Fibroblast of skin of left biceps (primary cell): ENCODE measurements at regions not wholly inside any gene's neighbourhood (a gene's known extent, or its start where the extent isn't known, plus 50 kb on each side); places are given as distances from the start of the nearest gene placed in this dataset.
A peak's percentile ranks its signal among the peaks of the same experiment; 100 is the strongest.
"Not testable (repeated sequence)": the region's sequence is repeated elsewhere in the genome, so short reads cannot be mapped to it uniquely, and the experiment has no call there.

ENCODE experiments used
- DNase-seq, 2 experiments: peaks; one replicate each; pipeline ENCODE4 v3.0.0-alpha.2; 2013; ENCODE audit warnings: low read depth in 2 of 2

GRCh38 chr13:21261487-21262216 lies 85.2 kb downstream of the MRPL57 start:
- not testable (repeated sequence) for DNase-seq

- not testable (repeated sequence) for DNase-seq
These were observed 87.5 kb downstream of the MRPL57 start for GRCh38 chr13:21263909-21264308.

DNA sequence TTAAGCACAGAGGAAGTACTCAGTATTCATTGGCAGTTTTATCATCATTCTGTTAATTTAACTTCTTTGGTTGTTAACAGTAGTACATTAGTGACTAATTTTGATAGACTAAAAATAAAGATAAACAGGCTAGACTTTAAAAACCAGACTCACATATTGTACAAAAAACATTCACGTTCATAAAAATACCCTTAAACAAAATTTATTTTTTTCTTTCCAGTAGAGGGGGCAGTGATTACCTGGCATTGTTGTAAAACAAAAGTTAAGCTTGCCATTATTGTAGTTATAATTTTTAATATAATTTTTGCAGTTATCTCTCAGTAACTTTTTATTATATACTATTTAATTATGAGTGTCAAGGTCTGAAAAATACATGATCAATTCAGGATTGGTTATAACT lies 92.0 kb downstream of the MRPL57 start:
- not testable (repeated sequence) for DNase-seq

DNA sequence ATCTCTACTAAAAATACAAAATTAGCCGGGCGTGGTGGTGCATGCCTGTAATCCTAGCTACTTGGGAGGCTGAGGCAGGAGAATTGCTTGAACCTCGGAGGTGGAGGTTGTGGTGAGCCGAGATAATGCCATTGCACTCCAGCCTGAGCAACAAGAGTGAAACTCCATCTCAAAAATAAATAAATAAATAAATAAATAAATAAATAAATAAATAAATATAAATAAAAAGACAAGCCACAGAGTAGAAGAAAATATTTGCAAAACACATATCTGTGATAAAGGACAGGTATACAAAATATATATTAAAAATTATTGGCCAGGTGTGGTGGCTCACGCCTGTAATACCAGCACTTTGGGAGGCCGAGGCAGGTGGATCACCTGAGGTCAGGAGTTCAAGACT lies 96.0 kb downstream of the MRPL57 start:
- DNase-seq = not testable (repeated sequence)

GRCh38 chr13:21274457-21274856 lies 98.0 kb downstream of the MRPL57 start:
- not testable (repeated sequence) for DNase-seq

- DNase-seq = no peak
These were observed 105.6 kb downstream of the MRPL57 start for GRCh38 chr13:21282065-21282464.

DNA sequence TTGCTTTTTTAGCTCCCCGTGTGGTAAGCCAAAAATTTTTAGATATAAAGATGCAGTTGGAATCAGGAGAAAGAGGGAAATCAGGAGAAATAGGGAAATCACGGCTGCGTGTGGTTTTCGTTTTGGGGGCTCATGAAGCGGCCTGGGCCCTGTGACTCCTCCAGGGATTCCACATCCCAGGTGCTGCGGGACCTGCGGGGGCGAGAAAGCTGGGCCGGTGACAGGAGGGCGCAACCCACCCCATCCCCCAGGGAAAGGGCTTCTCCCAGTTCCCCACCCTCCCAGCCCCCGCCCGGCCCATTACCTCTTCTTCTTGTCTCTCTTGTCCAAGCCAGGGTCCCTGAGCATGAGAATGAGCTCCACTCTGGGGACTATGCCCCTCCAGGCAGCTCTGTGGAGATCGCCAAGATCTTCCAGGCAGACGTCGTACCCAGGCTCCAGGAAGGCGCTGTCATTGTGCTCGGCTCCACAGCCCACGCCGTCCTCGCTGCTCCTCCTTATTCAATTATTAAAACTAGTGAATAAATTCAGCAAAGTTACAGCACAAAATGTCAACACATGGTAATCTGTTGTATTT lies 111.0 kb downstream of the MRPL57 start:
- DNase-seq = no peak

DNA sequence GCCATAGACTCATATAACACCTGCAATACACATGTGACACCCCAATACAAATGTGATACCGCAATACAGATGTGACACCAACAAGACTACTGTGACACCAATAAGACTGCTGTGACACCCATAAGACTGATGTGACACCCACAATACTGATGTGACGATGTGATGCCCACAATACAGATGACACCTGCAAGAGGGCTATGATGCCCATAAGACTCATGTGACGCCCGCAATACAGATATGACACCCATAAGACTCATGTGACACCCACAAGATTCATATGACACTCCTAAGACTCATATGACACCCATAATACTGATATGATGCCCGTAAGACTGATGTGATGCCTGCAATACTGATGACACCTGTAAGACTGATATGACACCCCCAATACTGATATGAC lies 113.0 kb downstream of the MRPL57 start:
- DNase-seq = no peak

GRCh38 chr13:21290442-21291002 lies 114.1 kb downstream of the MRPL57 start:
- DNase-seq = not testable (repeated sequence)

DNA sequence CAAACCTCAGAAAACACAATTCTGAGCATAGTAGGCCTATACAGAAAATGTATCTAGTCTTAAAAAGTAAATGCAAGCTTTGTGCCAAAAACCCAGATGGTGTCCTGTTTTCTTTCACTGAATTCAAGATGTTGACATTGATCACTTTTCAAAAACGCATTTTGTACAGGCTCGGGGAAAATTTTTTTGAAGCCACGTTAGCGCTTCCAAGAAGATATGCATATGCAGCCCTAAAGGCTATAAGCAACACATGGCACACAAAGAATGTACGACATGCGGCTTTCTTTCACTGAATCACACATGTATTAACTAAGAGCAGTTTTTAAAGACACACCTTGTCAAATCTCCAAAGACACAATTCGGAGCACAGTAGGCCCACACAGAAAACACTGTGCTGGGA lies 115.4 kb downstream of the MRPL57 start:
- DNase-seq = no peak

GRCh38 chr13:21296991-21297390 lies 120.5 kb downstream of the MRPL57 start:
- not testable (repeated sequence) for DNase-seq

DNA sequence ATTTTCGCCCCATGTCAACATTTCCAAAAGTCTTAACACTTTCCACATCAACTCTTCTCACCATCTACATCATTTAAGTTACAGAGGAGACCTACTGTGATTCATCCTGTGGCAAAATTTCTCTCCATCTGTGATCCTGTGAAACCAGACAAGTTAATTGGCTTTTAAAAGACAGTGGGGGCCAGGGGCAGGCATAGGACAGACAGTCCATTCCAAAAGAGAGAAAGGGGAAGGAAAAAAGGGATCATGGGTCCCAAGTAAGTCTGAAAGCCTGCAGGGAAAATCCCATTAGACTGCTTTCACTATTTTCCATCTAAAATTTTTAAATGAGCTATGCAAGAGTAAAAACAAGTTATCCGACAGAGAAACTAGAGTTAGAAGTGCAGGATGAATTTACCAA lies 121.0 kb downstream of the MRPL57 start:
- no peak for DNase-seq

DNA sequence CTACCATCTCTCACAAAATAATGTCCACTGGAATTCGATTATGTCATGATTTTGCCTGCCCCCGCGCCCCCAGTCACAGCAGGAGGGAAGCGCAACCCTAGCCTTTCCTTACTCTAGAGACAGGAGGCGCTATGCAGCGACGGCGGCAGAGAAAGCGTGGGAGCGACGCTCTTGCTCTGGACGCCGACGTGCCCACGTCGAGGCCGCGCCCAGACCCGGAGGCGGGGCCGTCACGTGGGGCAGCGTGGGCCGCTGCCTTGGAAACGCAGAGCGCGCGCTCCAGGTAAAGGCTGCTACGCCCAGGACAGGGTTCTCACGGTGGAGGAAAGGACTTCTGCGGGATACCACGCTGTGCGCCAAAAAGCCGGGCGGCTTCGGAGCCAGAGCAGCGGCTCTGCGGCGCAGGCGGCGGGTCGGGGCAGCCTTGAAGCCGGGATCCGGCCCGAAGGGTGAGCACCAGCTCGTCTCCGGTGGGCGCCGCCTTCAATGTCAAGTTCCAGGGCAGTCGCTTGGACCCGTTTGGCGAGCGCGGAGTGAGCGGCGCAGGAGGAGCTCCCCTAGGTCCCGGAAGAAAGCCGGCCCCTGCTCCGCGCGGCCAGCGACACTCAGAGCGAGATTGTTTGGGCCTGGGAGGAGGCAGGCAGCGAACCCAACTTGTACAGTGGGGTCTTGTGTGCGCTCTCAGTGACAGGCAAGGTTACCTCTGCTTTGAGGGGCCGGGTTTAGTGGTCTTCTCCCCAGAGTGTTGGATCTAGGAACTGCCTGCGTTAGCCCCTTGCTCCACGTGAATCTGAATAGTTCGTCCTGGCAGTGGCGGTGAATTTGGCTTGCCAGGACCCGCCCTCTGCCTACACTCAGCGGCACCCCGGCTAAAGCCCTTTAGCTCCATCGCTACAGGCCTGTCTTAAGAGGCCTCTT lies 121.7 kb downstream of the MRPL57 start:
- peak; percentile 64 for DNase-seq

- DNase-seq = no peak
These were observed 127.8 kb downstream of the MRPL57 start for GRCh38 chr13:21304256-21304655.

DNA sequence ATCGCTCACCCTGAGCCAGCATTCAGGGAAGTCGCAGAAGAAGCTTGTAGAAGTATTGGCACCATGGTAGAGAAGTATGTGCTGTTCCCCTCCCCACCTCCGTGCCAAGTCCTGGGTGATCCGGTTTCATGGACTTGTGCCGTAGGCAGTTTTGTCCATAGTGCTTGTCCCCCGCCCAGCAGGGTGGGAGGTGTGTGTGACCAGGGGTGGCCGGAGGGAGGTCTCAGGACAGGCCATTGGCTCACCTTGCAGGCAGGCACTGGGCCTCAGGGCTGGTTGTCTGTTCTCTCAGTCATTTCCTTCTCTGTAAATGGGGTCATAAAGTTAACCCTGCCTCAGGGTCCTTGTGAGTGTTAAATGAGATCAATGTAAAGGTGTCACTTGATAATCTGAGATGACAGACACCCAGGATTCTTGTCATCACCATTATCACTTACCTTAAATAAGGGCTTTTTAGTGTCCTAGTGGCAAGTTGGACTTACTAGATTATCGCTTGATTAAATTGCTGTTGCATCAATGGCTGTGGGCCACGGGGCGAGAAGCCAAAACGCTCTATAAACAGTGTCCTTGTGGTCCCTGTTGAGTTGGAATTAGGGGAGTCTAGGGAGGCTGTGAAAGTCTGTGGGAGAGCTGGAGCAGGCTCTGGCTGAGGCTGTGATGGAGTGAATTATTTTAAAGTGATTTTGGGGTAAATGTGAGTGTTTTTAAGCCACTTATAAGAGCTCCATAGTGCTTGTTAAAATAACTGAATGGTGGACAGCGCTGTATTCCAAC lies 130.0 kb downstream of the MRPL57 start:
- not testable (repeated sequence) for DNase-seq

DNA sequence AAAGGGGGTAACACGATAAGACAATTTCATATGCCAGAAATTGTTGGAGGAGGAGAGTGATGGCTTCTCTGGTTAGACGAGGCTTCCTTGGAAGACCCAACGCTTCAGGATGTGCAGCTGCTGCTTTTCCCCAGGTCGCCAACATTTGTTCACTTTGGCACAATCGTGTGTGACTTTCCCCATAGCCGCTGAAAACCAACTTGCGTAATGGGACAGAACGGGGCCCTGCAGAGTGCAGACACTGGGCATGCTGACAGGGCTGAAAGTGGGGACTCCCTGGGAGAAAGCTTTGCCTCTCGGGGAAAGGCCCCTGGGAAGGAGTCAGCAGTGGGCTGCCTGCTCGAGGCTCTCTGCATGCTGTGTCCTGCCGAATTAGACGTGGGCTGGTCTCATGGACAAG lies 130.7 kb downstream of the MRPL57 start:
- not testable (repeated sequence) for DNase-seq

DNA sequence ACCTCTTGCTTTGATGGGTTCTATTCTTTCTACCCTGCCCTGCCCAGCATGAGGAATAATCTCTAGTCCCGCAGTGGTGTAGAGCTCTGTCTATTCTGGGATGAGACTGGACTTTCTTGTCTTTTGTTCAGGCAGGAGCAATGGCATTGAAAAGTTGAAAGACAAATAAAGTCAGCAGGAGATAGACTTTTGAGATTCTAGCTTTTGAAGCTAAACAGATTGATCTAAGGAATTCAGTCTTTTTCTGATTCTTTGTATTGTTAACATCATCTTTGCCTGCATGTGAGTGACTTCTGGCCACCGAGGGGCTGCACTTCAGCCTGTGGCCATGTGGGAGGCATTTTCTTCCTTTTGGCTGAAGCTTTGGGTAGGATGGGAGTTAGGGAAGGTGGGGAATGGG lies 132.4 kb downstream of the MRPL57 start:
- DNase-seq = no peak

DNA sequence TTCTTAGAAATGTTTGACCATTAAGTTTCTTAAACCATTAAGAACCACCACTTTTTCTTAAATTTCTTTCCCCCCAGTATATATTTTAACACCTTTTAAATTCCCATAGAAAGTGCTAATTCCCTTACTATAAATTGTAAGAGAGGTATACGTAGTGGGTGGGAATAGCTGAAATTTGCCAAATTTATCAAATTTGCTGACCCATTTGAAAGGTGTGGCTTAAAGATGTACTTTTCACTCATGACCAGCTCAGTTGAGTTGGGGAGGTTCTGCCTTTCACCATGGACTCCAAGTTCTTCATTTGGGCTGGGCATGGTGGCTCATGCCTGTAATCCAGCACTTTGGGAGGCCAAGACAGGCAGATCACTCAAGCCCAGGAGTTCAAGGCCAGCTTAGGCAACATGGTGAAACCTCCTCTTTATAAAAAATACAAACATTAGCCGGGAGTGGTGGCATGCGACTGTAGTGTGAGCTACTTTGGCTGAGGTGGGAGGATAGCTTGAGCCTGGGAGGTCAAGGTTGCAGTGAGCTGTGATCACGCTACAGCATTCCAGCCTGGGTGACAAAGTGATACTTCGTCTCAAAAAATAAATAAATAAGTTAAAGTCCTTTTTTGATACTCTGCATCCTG lies 133.2 kb downstream of the MRPL57 start:
- DNase-seq = no peak

DNA sequence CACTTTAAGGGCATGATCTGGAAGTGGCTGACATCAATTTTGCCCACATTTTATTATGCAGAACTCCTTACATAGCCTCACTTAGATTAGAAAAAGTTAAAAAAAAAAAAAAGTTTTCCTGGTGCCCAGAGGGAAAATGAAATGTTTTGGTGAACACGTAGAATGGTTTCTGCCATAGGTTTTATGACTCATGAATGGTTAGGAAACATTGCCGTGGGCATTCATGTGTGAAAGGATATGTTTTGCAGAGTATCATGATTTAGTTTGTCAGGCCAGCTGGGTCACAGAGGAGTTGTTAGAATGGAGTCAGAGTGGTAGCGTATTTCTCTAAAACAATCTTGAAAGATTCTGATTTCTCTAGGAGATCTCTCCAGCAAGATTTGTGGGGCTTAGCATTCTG lies 133.8 kb downstream of the MRPL57 start:
- no peak for DNase-seq

GRCh38 chr13:21314976-21315375 lies 138.5 kb downstream of the MRPL57 start:
- DNase-seq = not testable (repeated sequence)

DNA sequence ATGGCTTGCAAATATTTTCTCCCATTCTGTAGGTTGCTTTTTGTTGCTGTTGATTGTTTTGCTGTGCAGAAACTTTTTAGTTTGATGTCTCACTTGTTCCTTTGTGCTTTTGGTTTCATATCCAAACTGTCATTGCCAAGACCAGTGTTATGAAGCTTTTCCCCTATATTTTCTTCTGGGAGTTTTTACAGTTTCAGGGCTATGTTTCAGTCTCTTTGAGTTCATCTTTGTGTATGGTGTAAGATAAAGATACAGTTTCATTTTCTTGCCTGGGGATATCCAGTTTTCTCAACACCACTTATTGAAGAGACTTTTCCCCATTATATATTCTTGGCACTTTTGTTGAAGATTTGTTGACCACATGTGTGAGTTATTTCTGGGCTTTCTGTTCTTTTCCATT lies 139.9 kb downstream of the MRPL57 start:
- DNase-seq = no peak
